ENCODE measurements at regions not wholly inside any gene's neighbourhood (a gene's known extent, or its start where the extent isn't known, plus 50 kb on each side); places are given as distances from the start of the nearest gene placed in this dataset.

DNA sequence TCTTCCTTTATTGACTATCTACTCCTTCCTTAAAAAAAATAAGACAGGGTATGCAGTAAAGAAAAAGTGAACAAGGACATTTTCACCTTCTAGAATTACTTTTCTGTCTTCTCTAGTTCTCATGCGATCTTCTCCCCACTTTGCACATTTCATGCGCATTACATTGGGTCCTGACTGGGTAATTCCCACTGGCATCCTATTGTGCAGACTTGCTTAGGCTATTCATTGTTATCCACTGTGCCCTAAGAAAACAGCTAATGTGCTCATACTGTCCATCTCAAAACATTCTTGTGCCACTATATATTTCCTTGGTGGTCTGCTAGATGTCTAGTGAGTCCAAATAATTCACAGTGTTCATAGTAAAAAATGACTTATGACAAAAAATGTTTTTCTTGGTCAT, 447.4 kb upstream of the ROBO1 start:
- no peak for DNase-seq (ENCODE audit: low read depth)

DNA sequence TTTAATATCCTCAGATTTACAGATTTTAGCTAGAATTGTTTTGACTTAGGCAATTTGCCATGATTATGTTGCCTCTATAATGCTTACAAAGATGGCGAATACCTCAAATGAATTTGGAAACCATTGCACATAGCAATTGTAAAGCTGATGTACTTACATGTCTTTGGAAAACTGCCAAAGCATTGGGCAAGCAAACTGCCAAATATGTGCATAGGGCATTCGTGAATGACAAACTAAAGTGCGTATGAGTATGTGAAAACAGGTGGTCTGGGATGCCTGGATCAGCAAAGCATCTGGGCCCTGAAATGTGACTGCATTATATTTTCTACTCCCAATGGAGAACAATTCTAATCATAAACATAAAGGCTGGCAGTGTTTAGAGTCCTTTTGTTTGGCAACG, 445.3 kb upstream of the ROBO1 start:
- DNase-seq (ENCODE audit: low read depth), result no peak

DNA sequence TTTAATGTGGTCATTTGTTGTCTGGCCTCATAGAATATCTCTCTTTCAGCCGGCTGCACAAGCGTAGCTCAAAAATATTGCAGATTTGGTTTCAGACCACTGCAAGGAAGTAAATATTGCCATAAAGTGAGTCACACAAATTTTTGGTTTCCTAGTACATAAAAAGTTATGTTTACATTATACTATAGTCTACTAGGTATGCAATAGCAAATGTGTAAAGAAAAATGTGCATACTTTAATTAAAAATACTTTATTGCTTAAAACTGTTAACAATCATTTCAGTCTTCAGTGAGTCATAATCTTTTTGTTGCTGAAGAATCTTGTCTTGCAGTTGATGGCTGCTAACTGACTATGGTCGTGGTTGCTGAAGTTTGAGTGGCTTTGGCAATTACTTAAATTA, 425.1 kb upstream of the ROBO1 start:
- no peak for DNase-seq (ENCODE audit: low read depth)

DNA sequence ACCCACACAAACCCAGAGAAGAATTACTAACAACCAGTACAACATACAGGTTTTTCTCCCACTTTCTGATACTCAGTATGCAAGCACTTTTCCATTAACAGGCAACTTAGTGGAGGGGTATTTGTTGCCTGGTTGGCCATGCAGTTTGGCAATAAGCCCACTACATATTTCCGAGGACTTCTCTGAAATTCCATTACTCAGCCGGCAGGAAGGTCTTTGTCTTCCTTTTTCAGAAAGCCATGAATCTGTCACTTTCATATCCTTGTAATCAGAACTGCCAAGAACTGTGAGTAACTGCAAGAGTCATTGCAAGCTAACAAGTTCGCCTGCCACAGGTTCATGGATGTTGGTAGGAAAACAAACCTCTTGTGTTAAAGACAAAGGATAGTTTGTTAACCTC, 422.3 kb upstream of the ROBO1 start:
- no peak for DNase-seq (ENCODE audit: low read depth)

DNA sequence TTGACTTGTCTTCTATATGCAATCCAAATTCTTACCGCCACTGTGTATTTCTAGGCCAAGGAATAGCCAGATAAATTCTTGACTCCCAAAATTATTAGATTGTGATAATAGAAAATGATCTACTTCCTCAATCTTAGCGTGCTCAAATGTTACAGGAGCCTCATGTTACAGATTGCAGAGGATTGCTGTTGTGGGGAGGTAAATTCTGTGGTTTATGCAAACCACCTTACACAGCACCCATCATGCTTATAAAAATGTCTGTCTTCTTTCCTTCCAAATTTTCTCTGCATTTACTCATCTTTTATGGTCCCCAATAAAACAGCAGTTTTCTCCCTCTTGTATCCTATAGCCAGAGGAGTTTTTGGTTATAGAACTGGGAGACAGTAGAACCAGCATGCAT, 420.2 kb upstream of the ROBO1 start:
- DNase-seq (ENCODE audit: low read depth), result no peak

DNA sequence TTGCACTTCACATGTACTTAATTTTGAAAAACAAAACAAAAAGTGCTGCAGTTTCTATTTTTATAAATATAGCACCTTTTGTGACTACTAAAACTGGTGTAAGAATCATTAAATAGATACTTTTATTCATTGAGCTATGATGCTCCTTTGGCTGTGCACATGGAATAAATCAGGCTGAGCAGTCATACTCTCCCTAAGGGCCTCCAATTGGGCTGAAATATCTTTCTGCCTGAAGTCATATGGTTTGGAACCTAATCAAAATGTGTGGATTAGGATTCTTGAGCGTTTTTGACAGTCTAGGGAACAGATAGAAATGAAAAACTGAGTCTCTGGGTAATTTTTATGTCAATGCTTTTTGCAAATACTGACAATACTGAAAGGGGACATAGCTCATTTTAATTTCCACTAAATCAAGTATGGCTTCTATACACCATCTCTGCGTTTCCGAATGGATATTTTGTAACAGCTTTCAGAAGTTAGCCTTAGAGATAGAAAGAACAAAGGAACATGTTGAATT, 392.2 kb upstream of the ROBO1 start:
- DNase-seq (ENCODE audit: low read depth), result no peak

DNA sequence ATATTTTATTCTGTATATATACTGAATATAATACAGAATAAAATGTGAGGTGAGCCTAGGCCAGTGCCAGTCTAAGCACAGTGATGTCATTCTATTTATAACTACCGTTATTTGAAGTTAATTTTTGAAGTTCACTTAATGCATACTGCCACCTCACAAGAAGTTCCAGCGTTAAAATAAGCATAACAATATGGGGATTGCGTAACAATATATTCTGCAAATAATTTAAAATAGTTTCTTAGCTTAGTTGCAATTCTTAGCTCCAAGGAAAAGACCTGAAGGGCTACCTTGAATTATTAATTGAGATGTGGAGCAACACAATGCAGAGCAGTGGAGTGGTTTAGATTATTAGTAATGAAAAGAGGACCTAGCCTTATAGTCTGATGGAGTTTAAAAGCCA, 390.5 kb upstream of the ROBO1 start:
- DNase-seq (ENCODE audit: low read depth), result no peak

DNA sequence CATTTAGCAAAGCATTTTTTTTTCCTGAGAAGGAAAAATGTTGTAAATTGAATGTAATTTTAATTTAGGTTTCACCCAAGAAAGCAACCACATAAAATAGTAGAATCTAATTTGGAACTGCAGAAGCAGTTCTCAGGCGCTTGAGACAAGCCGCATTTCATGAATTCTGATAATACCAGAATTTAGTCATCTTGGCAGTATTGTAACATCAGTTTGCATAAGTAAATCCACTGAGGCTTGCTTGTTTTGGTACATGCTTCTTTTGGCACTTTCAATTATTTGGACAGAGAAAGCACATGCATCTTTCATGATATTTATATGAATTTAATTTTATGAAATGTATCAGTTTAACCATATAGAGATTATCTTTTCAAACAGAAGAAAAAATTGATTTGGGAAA, 389.7 kb upstream of the ROBO1 start:
- no peak for DNase-seq (ENCODE audit: low read depth)

DNA sequence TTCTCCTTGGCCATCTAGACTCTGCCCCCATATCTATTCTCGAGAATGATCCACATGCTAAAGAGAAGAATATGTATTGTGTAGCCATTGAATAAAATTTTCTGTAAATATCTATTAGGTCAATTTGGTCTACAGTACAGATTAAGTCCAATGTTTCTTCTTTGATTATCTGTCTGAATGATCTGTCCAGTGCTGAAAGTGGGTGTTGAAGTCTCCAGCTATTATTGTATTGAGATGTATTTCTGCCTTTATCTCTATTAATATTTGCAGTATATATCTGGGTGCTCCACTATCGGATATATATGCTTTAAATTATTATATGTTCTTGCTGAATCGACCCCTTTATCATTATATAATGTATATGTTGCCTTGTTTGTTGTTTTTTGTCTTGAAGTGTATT, 384.9 kb upstream of the ROBO1 start:
- no peak for DNase-seq (ENCODE audit: low read depth)

DNA sequence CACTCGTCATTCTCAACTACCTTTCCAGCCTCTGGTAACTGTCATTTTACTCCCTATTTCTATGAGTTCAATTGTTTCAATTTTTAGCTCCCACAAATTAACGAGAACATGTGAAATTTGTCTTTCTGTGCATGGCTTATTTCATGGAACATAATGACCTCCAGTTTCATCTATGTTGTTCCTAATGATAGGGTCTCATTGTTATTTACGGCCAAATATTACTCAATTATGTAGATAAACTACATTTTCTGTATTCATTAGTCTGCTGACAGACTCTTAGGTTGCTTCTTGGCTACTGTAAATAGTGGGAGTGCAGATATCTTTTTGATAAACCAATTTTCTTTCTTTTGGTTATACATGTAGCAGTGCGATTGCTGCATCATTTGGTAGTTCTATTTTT, 374.9 kb upstream of the ROBO1 start:
- no peak for DNase-seq (ENCODE audit: low read depth)

DNA sequence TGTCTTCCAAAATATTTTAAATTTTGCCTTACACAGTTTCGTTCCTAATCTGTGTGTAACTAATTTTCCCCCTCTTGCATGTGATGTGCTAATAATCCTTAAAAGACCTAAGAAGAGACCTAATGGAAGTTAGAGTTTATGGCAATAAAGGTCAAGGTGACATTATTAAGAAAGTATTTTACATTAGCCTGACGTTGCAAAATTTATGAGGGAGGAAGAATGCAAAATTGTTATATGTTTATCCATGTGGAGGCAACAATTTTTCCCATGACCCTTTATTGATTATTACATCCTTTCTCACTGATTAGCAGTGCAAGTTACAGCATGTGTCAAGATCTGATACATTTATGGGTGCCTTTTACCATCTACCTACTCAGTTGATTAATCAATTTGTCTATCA, 373.8 kb upstream of the ROBO1 start:
- DNase-seq (ENCODE audit: low read depth), result no peak

DNA sequence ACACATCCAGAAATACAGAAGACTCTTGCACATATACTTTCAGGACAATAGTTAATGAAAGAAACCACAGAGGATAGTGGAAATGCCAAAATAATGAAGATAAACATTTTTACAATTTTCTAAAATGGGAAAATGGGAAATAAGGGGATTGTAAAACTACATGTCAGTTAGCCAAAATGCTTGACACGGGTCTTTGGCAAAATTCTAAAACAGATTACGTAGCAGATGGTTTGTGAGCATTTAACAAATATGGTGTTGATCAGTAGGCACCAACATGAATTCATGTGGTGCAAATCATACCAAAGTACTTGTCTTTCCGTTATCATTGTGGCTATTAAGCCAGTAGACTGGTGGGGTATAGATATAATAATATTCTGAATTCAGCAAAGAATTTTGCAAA, 348.5 kb upstream of the ROBO1 start:
- no peak for DNase-seq (ENCODE audit: low read depth)

DNA sequence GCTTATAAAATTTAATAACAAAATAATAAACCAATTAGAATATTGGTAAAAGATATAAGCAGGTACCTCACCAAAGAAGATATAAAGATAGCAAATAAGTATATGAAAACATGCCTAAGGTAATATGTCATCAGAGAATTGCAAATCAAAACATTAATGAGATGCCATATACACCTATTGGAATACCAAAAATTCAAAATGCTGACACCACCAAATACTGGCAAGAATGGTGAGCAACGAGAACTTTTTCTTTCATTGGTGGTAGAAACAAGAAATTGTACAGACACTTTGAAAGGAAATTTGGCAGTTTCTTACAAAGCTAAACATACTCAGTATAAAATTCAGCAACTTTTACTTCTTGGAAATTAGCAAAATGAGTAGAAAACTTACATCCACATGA, 346.9 kb upstream of the ROBO1 start:
- DNase-seq (ENCODE audit: low read depth), result no peak

DNA sequence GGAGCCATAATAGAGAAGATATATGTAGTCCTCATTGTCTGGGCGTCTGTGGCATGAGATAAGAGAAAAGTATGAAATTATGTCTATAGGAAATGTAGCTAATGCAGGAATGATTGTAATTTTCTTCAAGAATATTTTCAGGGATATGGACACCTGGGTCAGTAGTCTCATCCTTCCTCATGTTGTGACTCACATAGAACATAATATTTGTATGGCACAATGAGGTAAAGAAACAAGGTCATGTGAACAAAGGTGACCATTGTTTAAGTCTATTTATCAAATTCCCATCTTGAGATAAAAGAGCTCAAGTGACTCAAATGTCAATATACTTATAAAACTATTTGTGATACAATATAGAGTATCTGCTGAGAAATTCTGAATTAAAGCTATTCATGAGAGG, 345.5 kb upstream of the ROBO1 start:
- DNase-seq (ENCODE audit: low read depth), result no peak

DNA sequence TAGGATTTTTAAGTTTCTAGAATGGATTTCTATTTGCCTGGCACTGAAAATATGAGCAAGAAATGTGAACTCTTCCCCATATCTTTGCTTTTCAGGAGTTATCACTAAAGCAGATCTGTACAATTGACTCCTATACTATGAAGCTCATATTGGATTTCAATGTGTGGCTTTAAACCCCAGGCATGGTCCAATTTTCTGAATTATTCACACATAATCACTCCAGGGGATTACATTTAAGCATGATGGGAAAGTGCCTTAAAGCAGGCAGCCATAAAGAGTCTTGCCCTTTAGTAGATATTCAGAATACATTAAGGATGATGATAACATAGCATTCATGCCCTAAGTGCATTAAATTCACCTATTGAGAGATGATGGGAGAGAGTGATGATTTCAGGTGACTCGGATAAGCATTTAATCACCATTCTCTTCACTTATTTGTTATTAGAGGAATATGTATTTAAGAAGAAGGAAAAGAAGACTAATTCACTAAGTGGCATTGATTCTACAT, 331.8 kb upstream of the ROBO1 start:
- DNase-seq (ENCODE audit: low read depth), result no peak

DNA sequence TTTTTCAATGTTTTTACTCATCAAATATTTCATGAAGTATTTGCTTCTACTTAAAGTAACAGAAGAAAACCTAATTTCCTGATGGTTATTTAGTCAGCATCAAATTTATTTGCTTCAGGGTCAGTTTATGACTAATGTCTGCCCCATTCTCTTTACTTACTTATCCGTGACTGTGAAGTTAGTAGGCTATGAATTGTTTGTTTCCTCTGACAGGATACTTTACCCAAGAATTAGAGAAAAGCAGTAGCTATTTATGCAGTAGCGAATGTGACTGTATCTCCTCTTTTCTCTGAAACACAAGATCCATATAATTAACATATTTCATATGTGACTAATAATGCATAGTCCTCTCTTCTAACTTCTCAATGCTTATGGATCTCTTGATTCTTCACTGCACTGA, 329.9 kb upstream of the ROBO1 start:
- no peak for DNase-seq (ENCODE audit: low read depth)

DNA sequence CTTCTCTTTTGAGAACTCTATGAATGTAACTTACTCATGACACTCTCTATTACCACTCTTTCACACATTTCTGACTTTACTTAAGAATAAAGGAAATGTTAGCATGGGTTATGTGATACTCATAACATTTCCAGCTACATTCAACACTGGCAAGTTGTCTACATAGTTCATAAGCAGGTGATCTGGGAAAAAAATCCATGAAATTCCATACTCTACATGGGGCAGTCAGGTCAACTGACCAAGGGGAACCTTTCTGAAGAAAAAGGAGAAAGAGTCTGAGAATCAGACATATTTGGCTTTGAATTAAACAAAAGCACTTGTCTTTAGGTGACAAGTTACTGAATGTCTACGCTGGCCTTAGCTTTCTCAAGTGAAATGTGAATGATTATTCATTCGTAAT, 329.1 kb upstream of the ROBO1 start:
- DNase-seq (ENCODE audit: low read depth), result no peak

DNA sequence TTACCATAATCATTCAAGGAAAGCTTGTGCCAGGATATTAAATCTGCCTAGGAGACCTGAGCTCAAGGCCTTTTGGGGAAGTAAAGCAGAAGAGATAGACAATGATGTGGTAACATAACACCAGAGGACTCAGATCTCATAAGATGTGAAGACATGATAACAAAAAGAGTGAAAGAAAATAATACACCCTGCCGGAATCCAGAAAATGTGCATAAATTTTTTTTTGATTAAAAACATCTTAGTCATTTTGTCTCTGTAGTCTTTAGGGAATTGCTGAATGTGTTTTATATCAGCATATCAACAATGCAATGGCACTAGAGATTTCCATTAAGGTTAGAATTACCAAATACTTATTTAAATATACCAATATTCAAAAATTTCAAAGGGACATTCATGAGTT, 326.8 kb upstream of the ROBO1 start:
- DNase-seq (ENCODE audit: low read depth), result no peak

DNA sequence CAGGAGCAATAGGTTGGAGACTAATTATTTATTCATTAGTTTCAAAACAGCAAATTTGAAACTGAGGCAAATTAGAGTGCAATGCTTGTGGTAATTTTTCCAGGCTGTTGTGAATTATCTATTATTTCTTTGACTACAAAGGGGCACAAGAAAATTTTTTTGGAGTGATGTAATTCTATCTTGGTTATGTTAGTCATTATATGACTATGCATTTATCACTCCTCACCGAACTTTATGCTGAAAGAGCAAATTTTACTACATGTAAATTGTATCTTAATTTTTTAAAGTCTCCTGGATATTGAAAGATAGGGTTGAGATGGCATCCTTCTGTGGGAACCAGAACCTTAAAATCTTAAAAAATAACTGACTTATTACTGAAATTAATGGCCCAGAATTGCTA, 320.0 kb upstream of the ROBO1 start:
- no peak for DNase-seq (ENCODE audit: low read depth)

DNA sequence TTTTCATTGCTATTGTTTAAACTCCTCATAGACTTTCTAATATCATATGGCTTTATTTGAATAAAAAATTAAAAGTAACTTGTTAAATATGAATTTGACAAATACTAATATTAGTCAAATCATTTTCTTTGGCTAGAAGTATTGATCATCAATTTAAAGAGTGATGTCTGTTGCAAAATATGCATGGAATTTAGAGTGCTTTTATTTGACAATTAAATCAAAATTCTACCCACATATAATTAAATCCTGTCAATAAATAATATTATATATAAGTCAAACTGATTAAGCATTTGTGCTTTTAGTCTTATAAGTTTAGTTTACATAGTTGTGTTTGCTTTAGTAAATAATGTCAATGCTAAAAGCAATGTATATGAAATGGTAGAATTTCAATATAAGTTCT, 318.6 kb upstream of the ROBO1 start:
- DNase-seq (ENCODE audit: low read depth), result no peak

DNA sequence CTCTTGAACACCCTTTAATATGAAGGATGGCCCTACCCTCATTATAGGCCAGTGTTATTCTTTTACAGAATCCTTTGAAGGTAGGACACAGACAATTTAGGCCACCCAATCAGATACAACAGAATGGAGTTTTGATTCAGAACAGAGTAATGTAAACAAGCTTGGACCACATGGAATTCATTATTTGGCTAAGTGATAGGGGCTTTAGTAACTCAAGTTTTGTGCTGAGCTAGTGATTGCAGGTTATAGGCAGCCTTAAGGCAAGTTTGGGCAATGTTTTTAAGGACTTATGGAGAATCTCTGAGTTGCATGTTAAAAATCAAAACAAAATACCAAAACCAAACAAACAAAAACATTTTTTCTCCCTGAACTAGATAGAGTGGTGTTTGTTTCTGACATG, 312.1 kb upstream of the ROBO1 start:
- no peak for DNase-seq (ENCODE audit: low read depth)

DNA sequence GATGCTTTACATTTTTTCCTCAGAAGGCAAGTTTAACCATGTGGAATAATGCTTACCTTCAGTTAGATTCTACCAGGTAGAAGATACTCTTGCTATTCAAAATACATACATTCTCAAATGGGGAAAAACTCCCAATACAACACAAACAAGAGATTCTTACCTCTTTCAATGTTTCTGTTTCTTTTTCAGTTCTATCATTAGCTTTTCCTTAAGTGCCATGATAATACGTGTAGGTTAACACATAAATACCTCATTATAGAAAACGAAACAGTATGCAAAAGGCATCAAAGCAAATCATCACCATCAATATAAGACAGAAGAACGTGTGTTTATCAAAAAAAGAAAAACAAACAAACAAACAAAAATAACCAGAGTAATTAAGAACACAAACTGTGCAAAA, 300.7 kb upstream of the ROBO1 start:
- no peak for DNase-seq (ENCODE audit: low read depth)

DNA sequence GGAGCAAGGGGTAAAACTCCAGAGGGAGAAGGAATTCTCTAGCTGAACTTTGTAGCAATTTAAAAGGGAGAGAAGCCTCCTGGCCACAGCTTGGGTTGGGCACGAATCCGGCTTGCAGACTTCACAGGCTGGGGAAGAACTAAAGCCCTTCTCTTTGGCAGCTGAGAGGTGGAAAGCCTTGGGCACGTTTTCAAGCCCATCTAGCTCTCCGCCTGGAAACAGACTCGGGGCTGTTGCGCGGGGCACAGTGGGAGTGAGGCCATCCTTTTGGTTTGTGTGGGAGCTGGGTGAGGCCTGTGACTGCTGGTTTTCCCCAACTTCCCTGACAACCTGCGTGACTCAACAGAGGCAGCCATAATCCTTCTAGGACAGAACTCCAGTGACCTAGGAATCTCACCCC, 295.7 kb upstream of the ROBO1 start:
- DNase-seq (ENCODE audit: low read depth), result no peak

DNA sequence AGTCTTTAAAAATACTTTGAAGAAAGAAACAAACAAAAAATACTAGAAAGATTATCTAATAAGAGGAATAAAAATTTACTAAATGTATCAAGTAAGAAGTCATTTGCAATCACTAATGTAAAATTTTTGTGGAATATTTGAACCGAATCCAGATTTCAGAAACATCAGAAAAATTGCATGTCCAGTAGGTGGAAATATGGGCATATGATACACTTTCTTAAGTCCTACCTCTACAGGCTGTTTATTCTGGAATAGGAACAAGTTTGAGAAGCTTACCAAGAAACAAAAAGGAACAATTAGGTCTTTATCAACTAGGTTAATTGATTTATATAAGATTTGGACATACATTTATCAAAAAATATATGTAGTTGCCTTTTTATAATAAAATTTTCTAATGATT, 292.9 kb upstream of the ROBO1 start:
- DNase-seq (ENCODE audit: low read depth), result no peak

DNA sequence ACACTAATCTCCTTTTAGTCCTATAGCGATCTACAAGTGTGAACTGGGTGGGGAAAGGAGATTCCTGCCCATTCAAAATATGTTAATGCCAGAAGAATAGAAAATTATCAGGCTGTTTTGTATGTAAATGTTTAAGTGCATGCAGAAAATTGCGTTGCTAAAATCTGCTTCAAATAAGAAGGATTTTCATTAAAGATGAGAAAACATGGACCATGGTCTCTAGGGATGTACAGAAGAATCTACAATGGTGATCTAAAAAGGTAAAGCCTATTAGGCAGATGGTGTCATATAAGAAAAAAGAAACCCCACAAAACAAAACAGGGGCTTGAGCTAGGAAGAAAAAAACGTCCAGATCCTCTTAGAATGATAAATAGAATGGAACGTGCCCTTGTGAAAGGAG, 287.5 kb upstream of the ROBO1 start:
- DNase-seq (ENCODE audit: low read depth), result no peak

All from amniotic epithelial cell (primary cell).